Adipose tissue (tissue), 3 donors: ENCODE measurements at regions not wholly inside any gene's neighbourhood (a gene's known extent, or its start where the extent isn't known, plus 50 kb on each side); places are given as distances from the start of the nearest gene placed in this dataset.
"Not testable (repeated sequence)": the region's sequence is repeated elsewhere in the genome, so short reads cannot be mapped to it uniquely, and the experiment has no call there.

Experiments used
- H3K27ac ChIP-seq: one replicate; pipeline ENCODE4 v1.5.1; 2013; ENCODE audit warnings: low read depth, low read length
- WGBS, 3 donors: extraction: QIAGEN DNeasy Blood & Tissue Kit; methylation state at CpG; one replicate each; pipeline ENCODE4 v1.1.7; 2013; 5-methylcytosine and 5-hydroxymethylcytosine counted together
- donor health status: healthy with polysubstance abuse.
- donor health status: Bipolar disorder and iron deficiency.
- donor health status: healthy.

- H3K27ac ChIP-seq = no peak overlapping the region
- WGBS, 3 donors = 62 to 83% (median 74%) methylated on average over 4 of the region's 4 CpGs
Measured at GRCh38 chr1:96210054-96210453, 511.5 kb upstream of the PTBP2 start.

GRCh38 chr1:96211202-96211601 lies 510.4 kb upstream of the PTBP2 start:
- no peak overlapping the region for H3K27ac ChIP-seq
- 44 to 85% (median 75%) methylated on average over 2 of the region's 2 CpGs for WGBS, 3 donors

- WGBS, 3 donors = 51 to 59% (median 55%) methylated on average over 2 of the region's 2 CpGs
Measured at GRCh38 chr1:96214982-96215381, 506.6 kb upstream of the PTBP2 start.

GRCh38 chr1:96220651-96221050 lies 500.9 kb upstream of the PTBP2 start:
- WGBS, 3 donors = 26 to 79% (median 74%) methylated on average over 3 of the region's 3 CpGs
- H3K27ac ChIP-seq = no peak overlapping the region

More at GRCh38 chr1:96214982-96215381, 506.6 kb upstream of the PTBP2 start:
- H3K27ac ChIP-seq = no peak overlapping the region

- no peak overlapping the region for H3K27ac ChIP-seq
Measured at GRCh38 chr1:96222701-96223100, 498.9 kb upstream of the PTBP2 start.

GRCh38 chr1:96224229-96224628 lies 497.4 kb upstream of the PTBP2 start:
- not testable (repeated sequence) for H3K27ac ChIP-seq
- WGBS, 3 donors = 89 to 94% (median 93%) methylated on average over 13 to 20 of the region's 20 CpGs

More at GRCh38 chr1:96222701-96223100, 498.9 kb upstream of the PTBP2 start:
- 70 to 88% (median 77%) methylated on average over 2 of the region's 2 CpGs for WGBS, 3 donors

GRCh38 chr1:96233422-96233821 lies 488.2 kb upstream of the PTBP2 start:
- 76 to 88% (median 79%) methylated on average over 3 of the region's 3 CpGs for WGBS, 3 donors
- no peak overlapping the region for H3K27ac ChIP-seq

GRCh38 chr1:96234299-96234698 lies 487.3 kb upstream of the PTBP2 start:
- 15 to 50% (median 39%) methylated on average over 6 of the region's 6 CpGs for WGBS, 3 donors
- H3K27ac ChIP-seq = no peak overlapping the region

- 25 to 33% (median 29%) methylated on average over 4 of the region's 4 CpGs for WGBS, 3 donors
- no peak overlapping the region for H3K27ac ChIP-seq
Measured at GRCh38 chr1:96236156-96236739, 485.3 kb upstream of the PTBP2 start.

- WGBS, 3 donors = 56 to 70% (median 67%) methylated on average over 4 of the region's 4 CpGs
- no peak overlapping the region for H3K27ac ChIP-seq
Measured at GRCh38 chr1:96238426-96238825, 483.2 kb upstream of the PTBP2 start.

GRCh38 chr1:96240438-96240837 lies 481.1 kb upstream of the PTBP2 start:
- H3K27ac ChIP-seq = no peak overlapping the region

- 57 to 67% (median 63%) methylated on average over 4 of the region's 4 CpGs for WGBS, 3 donors
Measured at GRCh38 chr1:96253246-96254035, 468.1 kb upstream of the PTBP2 start.

GRCh38 chr1:96256130-96256790 lies 465.3 kb upstream of the PTBP2 start:
- WGBS, 3 donors = 49 to 56% (median 53%) methylated on average over 3 of the region's 3 CpGs
- H3K27ac ChIP-seq = no peak overlapping the region

More at GRCh38 chr1:96253246-96254035, 468.1 kb upstream of the PTBP2 start:
- H3K27ac ChIP-seq = no peak overlapping the region

GRCh38 chr1:96259399-96259798 lies 462.2 kb upstream of the PTBP2 start:
- no peak overlapping the region for H3K27ac ChIP-seq
- WGBS, 3 donors = 23 to 68% (median 57%) methylated on average over 2 of the region's 2 CpGs

GRCh38 chr1:96281491-96281890 lies 440.1 kb upstream of the PTBP2 start:
- WGBS, 3 donors = 66 to 83% (median 82%) methylated on average over 1 of the region's 1 CpG
- H3K27ac ChIP-seq = no peak overlapping the region

GRCh38 chr1:96290033-96290432 lies 431.6 kb upstream of the PTBP2 start:
- 33 to 57% (median 49%) methylated on average over 1 of the region's 1 CpG for WGBS, 3 donors
- no peak overlapping the region for H3K27ac ChIP-seq

GRCh38 chr1:96290801-96291200 lies 430.8 kb upstream of the PTBP2 start:
- no peak overlapping the region for H3K27ac ChIP-seq

- H3K27ac ChIP-seq = no peak overlapping the region
- 47 to 87% (median 87%) methylated on average over 2 of the region's 2 CpGs for WGBS, 3 donors
Measured at GRCh38 chr1:96291468-96291867, 430.1 kb upstream of the PTBP2 start.

- WGBS, 3 donors = 56 to 88% (median 83%) methylated on average over 2 of the region's 2 CpGs
- no peak overlapping the region for H3K27ac ChIP-seq
Measured at GRCh38 chr1:96292141-96292540, 429.4 kb upstream of the PTBP2 start.
